Cardiac fibroblast (primary cell): ENCODE measurements at regions not wholly inside any gene's neighbourhood (a gene's known extent, or its start where the extent isn't known, plus 50 kb on each side); places are given as distances from the start of the nearest gene placed in this dataset.
A peak's percentile ranks its signal among the peaks of the same experiment; 100 is the strongest.

ENCODE experiments used
- DNase-seq, 2 donors: peaks; one replicate each; pipeline versions ENCODE4 v3.0.0 to v3.0.0-alpha.2; 2010; ENCODE audit warnings: low read depth in 2 of 2
- H3K4me3 ChIP-seq, 2 donors: replicated peaks in 1 of 2; 1 replicate in 1 of 2; 2 replicates in 1 of 2; pipeline ENCODE4 v1.5.1; 2011; ENCODE audit warnings: low read depth in 2 of 2, low read length in 2 of 2, mild to moderate bottlenecking in 2 of 2, moderate library complexity in 1 of 2
- CTCF ChIP-seq: IDR thresholded peaks from one replicate; pipeline ENCODE4 v1.5.1; 2011; ENCODE audit warnings: low read depth, mild to moderate bottlenecking, low read length, inconsistent platforms

- TF ChIP-seq CTCF: no peak
- no peak for DNase-seq
- no peak overlapping the region for H3K4me3 ChIP-seq
These were observed 408.7 kb upstream of the TCF4 start for GRCh38 chr18:55996717-55997116.

- no peak for DNase-seq
- TF ChIP-seq CTCF: no peak
- H3K4me3 ChIP-seq: no peak overlapping the region
These were observed 402.2 kb upstream of the TCF4 start for GRCh38 chr18:55990186-55990585.

- DNase-seq: peak; percentile 45 to 51
These were observed 400.5 kb upstream of the TCF4 start for GRCh38 chr18:55988537-55988936.

GRCh38 chr18:55983433-55983832 is 395.4 kb upstream of the TCF4 start:
- no peak for TF ChIP-seq CTCF
- no peak overlapping the region for H3K4me3 ChIP-seq
- DNase-seq: no peak

More at GRCh38 chr18:55988537-55988936, 400.5 kb upstream of the TCF4 start:
- no peak for TF ChIP-seq CTCF
- no peak overlapping the region for H3K4me3 ChIP-seq

GRCh38 chr18:55982992-55983391 is 395.0 kb upstream of the TCF4 start:
- DNase-seq: no peak
- no peak for TF ChIP-seq CTCF
- no peak overlapping the region for H3K4me3 ChIP-seq

GRCh38 chr18:55981712-55982475 is 393.9 kb upstream of the TCF4 start:
- no peak overlapping the region for H3K4me3 ChIP-seq
- DNase-seq: no peak
- TF ChIP-seq CTCF: no peak

GRCh38 chr18:55974521-55974920 is 386.5 kb upstream of the TCF4 start:
- no peak overlapping the region for H3K4me3 ChIP-seq
- TF ChIP-seq CTCF: no peak
- DNase-seq: no peak
